Esophagus muscularis mucosa (tissue), 3 donors: ENCODE measurements at regions not wholly inside any gene's neighbourhood (a gene's known extent, or its start where the extent isn't known, plus 50 kb on each side); places are given as distances from the start of the nearest gene placed in this dataset.

Experiments used
- POLR2A ChIP-seq: fragments of 450-650 bp; IDR thresholded peaks from one replicate; pipeline ENCODE4 v1.6.1; 2017; ENCODE audit warnings: antibody characterized with exemption, moderate library complexity, mild to moderate bottlenecking, low read depth
- POLR2AphosphoS5 ChIP-seq, 2 donors: sonication (generic); formaldehyde crosslinking; IDR thresholded peaks; one replicate each; pipeline ENCODE4 v1.6.1; 2017; ENCODE audit warnings: antibody characterized with exemption in 2 of 2
- TF ChIP-seq, protein P1 (sequence below), 3 experiments: fragments of 200-600 bp in 2 of 3; fragments of 450-650 bp in 1 of 3; sonication (generic) in 2 of 3; IDR thresholded peaks; one replicate each; pipeline ENCODE4 v1.5.1; 2017 to 2019; ENCODE audit warnings: antibody characterized with exemption in 3 of 3, mild to moderate bottlenecking in 2 of 3, moderate library complexity in 1 of 3

DNA sequence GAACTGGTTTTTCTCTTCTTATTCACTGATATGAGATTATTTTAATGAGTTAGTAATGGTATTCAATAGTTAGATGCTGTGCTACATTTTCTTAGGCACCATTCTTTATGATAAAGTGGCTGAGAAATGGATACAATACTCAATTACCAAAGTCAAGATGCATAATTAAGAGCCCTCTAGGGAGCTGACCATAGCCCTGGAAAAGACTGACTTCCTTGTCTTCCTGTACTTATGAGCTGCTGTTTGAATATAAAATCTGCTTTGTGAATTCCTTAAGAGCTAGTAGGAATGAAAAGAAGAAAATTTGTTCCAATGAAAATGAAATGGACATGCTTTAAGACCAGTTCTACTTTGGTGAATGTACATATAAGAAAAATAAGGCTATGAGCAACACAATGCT, 452.3 kb downstream of the KCNA4 start:
- TF ChIP-seq, protein P1, sequence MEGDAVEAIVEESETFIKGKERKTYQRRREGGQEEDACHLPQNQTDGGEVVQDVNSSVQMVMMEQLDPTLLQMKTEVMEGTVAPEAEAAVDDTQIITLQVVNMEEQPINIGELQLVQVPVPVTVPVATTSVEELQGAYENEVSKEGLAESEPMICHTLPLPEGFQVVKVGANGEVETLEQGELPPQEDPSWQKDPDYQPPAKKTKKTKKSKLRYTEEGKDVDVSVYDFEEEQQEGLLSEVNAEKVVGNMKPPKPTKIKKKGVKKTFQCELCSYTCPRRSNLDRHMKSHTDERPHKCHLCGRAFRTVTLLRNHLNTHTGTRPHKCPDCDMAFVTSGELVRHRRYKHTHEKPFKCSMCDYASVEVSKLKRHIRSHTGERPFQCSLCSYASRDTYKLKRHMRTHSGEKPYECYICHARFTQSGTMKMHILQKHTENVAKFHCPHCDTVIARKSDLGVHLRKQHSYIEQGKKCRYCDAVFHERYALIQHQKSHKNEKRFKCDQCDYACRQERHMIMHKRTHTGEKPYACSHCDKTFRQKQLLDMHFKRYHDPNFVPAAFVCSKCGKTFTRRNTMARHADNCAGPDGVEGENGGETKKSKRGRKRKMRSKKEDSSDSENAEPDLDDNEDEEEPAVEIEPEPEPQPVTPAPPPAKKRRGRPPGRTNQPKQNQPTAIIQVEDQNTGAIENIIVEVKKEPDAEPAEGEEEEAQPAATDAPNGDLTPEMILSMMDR (IDR thresholded peaks at IDR 0.05): no peak
- no peak for TF ChIP-seq POLR2AphosphoS5 (IDR thresholded peaks at IDR 0.05)
- TF ChIP-seq POLR2A: no peak
